CD4-positive, alpha-beta T cell (primary cell): ENCODE measurements at regions not wholly inside any gene's neighbourhood (a gene's known extent, or its start where the extent isn't known, plus 50 kb on each side); places are given as distances from the start of the nearest gene placed in this dataset.

Experiments
- ATAC-seq: fragments of 200-7000 bp; cut with Tn5 transposase; one replicate; pipeline ENCODE4 v1.10.0; 2022; ENCODE audit warnings: mild to moderate bottlenecking; ENCODE audit not compliant: poor library complexity
- CTCF ChIA-PET: fragments of 350-600 bp; sonication (Branson Sonifier 250); formaldehyde crosslinking; loops from one replicate; lab custom pipeline; 2021; ENCODE audit warnings: antibody characterized with exemption, inconsistent platforms; lab: Charles Lee
- POLR2A ChIA-PET: fragments of 350-600 bp; sonication (Branson Sonifier 250); formaldehyde crosslinking; loops from one replicate; lab custom pipeline; 2021; ENCODE audit warnings: antibody characterized with exemption, inconsistent platforms; lab: Charles Lee
- DNase-seq, 14 experiments: peaks; one replicate each; pipeline ENCODE4 v3.0.0-alpha.2; 2013 to 2020; ENCODE audit warnings: mixed read lengths in 2 of 14
- H3K27ac ChIP-seq, 2 donors: one replicate each; pipeline versions ENCODE4 v1.5.1 to v1.7.0; 2013; ENCODE audit warnings: low read length in 2 of 2, low read depth in 1 of 2, mild to moderate bottlenecking in 1 of 2
- H3K27me3 ChIP-seq, 2 experiments: 1 replicate in 1 of 2; 2 replicates in 1 of 2; pipeline versions ENCODE4 v1.6.1 to v1.7.0; 2013; ENCODE audit warnings: low read length in 2 of 2, control low read depth in 1 of 2, mild to moderate bottlenecking in 1 of 2, moderate library complexity in 1 of 2; ENCODE audit not compliant: insufficient read depth in 2 of 2, control insufficient read depth in 1 of 2
- H3K36me3 ChIP-seq: one replicate; pipeline ENCODE4 v1.6.1; 2013; ENCODE audit warnings: low read length, control low read depth; ENCODE audit not compliant: insufficient read depth
- H3K4me1 ChIP-seq: one replicate; pipeline ENCODE4 v1.6.1; 2013; ENCODE audit warnings: low read length, control low read depth; ENCODE audit not compliant: insufficient read depth
- H3K4me3 ChIP-seq: one replicate; pipeline ENCODE4 v1.5.1; 2013; ENCODE audit warnings: mild to moderate bottlenecking, low read length, moderate library complexity
- H3K9me3 ChIP-seq, 2 experiments: 1 replicate in 1 of 2; 2 replicates in 1 of 2; pipeline versions ENCODE4 v1.6.1 to v1.7.0; 2013; ENCODE audit warnings: low read length in 2 of 2, mild to moderate bottlenecking in 2 of 2, control low read depth in 1 of 2, moderate library complexity in 1 of 2; ENCODE audit not compliant: control insufficient read depth in 1 of 2, insufficient read depth in 1 of 2
- H3K27ac Mint-ChIP-seq: one replicate; pipeline ENCODE4 v1.8.0; 2020; ENCODE audit warnings: mixed read lengths
- H3K27me3 Mint-ChIP-seq: one replicate; pipeline ENCODE4 v1.8.0; 2021; ENCODE audit warnings: mixed read lengths
- H3K36me3 Mint-ChIP-seq: one replicate; pipeline ENCODE4 v1.8.0; 2021; ENCODE audit warnings: low read depth, mixed read lengths
- H3K4me1 Mint-ChIP-seq: one replicate; pipeline ENCODE4 v1.8.0; 2021; ENCODE audit warnings: low read depth, mixed read lengths
- H3K4me3 Mint-ChIP-seq: one replicate; pipeline ENCODE4 v1.8.0; 2020; ENCODE audit warnings: mild to moderate bottlenecking, mixed read lengths
- H3K9me3 Mint-ChIP-seq: one replicate; pipeline ENCODE4 v1.8.0; 2020; ENCODE audit warnings: mixed read lengths
- intact Hi-C, 2 experiments: fragments of 100-400 bp; cut with DNase I in 1 of 2; cut with micrococcal nuclease in 1 of 2; formaldehyde crosslinking; loops; one replicate each; pipeline versions ENCODE4 v1.15.1 to v1.9.0; 2023 to 2025; cut with DNase I, micrococcal nuclease
- TF ChIP-seq, protein P1 (sequence below): fragments of 200-600 bp; IDR thresholded peaks from one replicate; pipeline ENCODE4 v1.8.0; 2022; ENCODE audit warnings: antibody characterized with exemption, mild to moderate bottlenecking

DNA sequence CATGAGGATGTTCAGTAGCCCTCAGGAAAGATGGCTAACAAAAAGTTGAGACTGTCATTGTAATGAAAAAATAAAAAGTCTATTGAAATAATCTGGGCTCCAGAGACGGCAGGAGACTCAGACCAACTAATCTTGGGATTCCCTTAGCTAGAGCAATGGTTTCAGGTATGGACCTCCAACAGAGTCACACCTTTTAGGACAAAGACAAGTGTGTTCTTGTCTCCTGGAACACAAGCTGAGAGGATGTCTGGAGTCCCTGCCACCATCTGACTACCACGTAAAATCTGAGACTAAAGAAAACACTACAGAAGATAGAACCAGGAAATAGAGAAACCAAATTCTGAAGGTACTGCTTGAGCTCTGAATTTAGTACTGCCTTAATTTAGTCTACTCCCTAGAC, 103.3 kb upstream of the RBBP8 start:
- Histone ChIP-seq H3K9me3 (no peaks in the 10 kb centered on the region), H3K4me3 (no peak overlapping the region), H3K4me1 (no peaks in the 10 kb centered on the region), H3K36me3 (no peaks in the 10 kb centered on the region), H3K27ac (no peak overlapping the region), H3K27me3 (peaks cover 0 to 16% of the 10 kb centered on the region in 2 experiments)
- no peak for ATAC-seq
- Mint-ChIP-seq H3K4me1 (no peaks in the 10 kb centered on the region), H3K27ac (no peak overlapping the region), H3K9me3 (no peaks in the 10 kb centered on the region), H3K36me3 (no peaks in the 10 kb centered on the region), H3K27me3 (peaks cover 38% of the 10 kb centered on the region), H3K4me3 (no peak overlapping the region)
- DNase-seq, result no peak
- TF ChIP-seq, protein P1, sequence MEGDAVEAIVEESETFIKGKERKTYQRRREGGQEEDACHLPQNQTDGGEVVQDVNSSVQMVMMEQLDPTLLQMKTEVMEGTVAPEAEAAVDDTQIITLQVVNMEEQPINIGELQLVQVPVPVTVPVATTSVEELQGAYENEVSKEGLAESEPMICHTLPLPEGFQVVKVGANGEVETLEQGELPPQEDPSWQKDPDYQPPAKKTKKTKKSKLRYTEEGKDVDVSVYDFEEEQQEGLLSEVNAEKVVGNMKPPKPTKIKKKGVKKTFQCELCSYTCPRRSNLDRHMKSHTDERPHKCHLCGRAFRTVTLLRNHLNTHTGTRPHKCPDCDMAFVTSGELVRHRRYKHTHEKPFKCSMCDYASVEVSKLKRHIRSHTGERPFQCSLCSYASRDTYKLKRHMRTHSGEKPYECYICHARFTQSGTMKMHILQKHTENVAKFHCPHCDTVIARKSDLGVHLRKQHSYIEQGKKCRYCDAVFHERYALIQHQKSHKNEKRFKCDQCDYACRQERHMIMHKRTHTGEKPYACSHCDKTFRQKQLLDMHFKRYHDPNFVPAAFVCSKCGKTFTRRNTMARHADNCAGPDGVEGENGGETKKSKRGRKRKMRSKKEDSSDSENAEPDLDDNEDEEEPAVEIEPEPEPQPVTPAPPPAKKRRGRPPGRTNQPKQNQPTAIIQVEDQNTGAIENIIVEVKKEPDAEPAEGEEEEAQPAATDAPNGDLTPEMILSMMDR, result no peak
- CTCF ChIA-PET, result no interaction called here
- POLR2A ChIA-PET, result interaction anchor here (0.6 kb wide), 1 partner anchor 1203 kb away, joined by 3 read pairs; no protein-coding TSS in a partner anchor
- intact Hi-C loops, result no loop called here

DNA sequence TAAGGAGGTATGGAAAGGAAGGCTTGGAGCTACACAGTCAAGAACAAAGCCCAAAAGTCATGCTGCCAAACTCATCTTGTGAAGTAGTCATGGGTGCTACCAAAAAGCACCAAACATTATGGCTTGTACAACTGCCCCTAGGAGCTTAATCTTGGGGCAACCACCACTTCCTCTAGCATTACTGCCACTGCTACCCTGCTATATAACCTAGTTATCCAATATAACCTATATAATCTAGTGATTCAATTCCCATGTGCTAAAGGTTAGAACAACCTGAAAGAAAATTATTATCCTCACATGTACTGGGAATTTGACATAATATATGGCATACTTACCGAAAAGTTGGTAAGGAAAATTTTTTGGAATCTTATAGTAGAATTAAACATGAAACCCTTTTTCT, 102.6 kb upstream of the RBBP8 start:
- POLR2A ChIA-PET, result interaction anchor here (0.6 kb wide), 1 partner anchor 1202 kb away, joined by 3 read pairs; no protein-coding TSS in a partner anchor
- Mint-ChIP-seq H3K9me3 (no peaks in the 10 kb centered on the region), H3K4me3 (no peak overlapping the region), H3K27me3 (peaks cover 34% of the 10 kb centered on the region), H3K27ac (no peak overlapping the region), H3K4me1 (no peaks in the 10 kb centered on the region), H3K36me3 (no peaks in the 10 kb centered on the region)
- Histone ChIP-seq H3K27me3 (peaks cover 0 to 16% of the 10 kb centered on the region in 2 experiments), H3K36me3 (no peaks in the 10 kb centered on the region), H3K27ac (no peak overlapping the region), H3K4me1 (no peaks in the 10 kb centered on the region), H3K4me3 (no peak overlapping the region), H3K9me3 (no peaks in the 10 kb centered on the region)
- ATAC-seq (no peak), DNase-seq (no peak)
- TF ChIP-seq, protein P1, result no peak
- CTCF ChIA-PET, result no interaction called here
- intact Hi-C loops, result no loop called here

DNA sequence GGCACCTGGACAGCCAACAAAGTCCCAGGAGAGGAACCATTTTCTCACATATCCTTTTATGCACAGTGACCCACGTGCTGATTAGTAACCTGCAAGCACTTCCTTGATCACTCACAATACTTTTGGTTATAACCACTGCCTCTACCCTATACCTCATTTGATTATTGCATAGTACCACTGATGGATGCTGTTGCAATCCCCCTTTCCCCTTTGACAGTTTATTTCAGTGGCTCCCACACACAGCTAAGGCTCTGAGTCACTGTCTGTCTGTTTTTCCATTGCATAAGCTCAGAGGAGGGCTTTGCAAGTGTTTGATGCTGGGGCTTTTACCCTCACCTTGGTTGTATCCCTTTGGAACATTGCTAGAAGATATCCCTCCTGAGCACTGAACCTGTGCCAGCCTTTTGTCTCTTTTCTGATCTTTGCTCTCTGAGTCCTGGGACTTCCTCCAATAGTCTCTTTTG, 101.7 kb upstream of the RBBP8 start:
- Mint-ChIP-seq H3K4me1 (no peaks in the 10 kb centered on the region), H3K9me3 (no peaks in the 10 kb centered on the region), H3K27me3 (peaks cover 34% of the 10 kb centered on the region), H3K36me3 (no peaks in the 10 kb centered on the region), H3K27ac (no peak overlapping the region), H3K4me3 (no peak overlapping the region)
- ChIA-PET POLR2A (no interaction called here), CTCF (no interaction called here)
- DNase-seq (no peak), ATAC-seq (no peak)
- intact Hi-C loops, result no loop called here
- Histone ChIP-seq H3K27ac (no peak overlapping the region), H3K4me3 (no peak overlapping the region), H3K36me3 (no peaks in the 10 kb centered on the region), H3K9me3 (no peaks in the 10 kb centered on the region), H3K4me1 (no peaks in the 10 kb centered on the region), H3K27me3 (peaks cover 0 to 16% of the 10 kb centered on the region in 2 experiments)
- TF ChIP-seq, protein P1, result no peak
